ENCODE measurements at regions not wholly inside any gene's neighbourhood (a gene's known extent, or its start where the extent isn't known, plus 50 kb on each side); places are given as distances from the start of the nearest gene placed in this dataset.
"Not testable (repeated sequence)": the region's sequence is repeated elsewhere in the genome, so short reads cannot be mapped to it uniquely, and the experiment has no call there.

DNA sequence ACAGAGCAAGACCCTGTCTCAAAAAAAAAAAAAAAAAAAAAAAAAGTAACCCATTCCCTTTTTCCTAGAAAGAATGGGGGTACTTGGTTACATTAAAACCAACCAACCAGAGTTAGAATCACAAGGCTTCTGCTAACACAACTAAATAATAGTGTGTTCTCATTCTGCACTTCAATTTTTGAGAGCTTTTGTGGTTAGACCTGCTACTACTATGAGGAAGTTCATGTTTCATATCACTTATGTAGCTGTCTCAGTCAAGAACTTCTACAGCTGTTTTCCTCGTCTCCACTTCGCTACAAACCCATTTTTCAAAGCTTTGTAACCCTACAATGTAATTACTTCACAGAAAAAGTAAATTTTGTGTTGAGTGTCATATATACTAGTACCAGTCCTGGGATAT is 58.3 kb downstream of the PDHA2 start:
- no peak for DNase-seq

GRCh38 chr4:95909211-95909610 is 69.3 kb downstream of the PDHA2 start:
- no peak for DNase-seq

DNA sequence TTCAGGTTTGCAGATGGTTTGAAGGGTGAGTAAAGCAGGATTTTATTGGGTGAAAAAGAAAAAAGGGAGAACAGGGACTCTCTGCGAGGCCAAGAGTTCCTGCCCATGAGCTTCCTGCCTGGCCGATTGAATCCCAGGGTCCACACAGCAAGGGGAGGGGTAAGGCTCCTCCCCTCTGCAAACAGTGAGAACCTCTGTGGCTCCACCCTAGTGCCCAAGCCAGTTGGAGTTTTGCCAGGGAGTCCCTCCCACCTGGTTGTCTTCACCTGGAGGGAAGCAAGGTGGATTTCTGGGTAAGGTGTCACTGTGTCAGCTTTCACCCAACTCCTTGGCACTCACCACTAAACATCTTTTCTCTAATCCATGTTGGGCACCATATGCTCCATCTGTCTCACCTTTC is 70.9 kb downstream of the PDHA2 start:
- DNase-seq, result no peak

DNA sequence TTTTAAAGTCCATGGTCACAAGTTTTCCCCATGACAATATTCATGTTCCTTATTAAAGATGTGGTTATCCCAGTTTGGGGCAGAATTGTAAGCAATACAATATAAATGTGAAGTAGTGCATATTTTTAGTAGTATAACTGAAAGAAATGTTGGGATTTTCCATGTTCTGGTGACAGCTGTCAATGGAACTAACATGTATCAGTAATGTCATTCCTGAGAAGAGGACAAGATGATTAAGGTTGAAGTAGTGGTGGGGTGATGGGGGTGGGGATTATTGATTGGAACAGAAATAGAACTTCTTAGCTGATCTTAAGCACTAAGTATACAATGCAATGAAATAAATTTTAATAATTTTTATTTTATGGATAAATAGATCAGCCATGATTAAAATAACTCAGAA is 81.6 kb downstream of the PDHA2 start:
- DNase-seq, result no peak

GRCh38 chr4:95929448-95930064 is 89.7 kb downstream of the PDHA2 start:
- no peak for DNase-seq

DNA sequence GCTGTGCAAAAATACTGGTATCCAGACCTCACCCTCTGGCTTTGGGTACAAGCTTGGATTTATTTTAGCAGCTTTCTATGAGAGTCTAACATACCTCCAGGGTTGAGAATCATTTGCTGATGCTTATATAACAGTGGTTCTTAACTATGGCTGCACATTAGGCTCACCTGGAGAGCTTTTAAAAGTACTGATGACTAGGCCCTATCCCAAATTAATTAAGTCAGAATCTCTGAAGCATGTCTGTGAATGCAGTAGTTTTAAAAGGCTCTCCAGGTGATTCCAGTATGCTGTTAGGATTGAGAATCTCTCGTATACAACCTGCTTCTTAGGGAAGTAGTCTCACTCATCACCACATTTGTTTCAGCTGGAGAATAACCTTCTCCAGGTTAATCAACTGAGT is 99.2 kb downstream of the PDHA2 start:
- DNase-seq, result no peak

GRCh38 chr4:95949136-95949765 is 109.4 kb downstream of the PDHA2 start:
- DNase-seq, result no peak

- no peak for DNase-seq
Observed at GRCh38 chr4:95949808-95950207, 109.9 kb downstream of the PDHA2 start.

- DNase-seq, result not testable (repeated sequence)
Observed at GRCh38 chr4:95952538-95952937, 112.6 kb downstream of the PDHA2 start.

DNA sequence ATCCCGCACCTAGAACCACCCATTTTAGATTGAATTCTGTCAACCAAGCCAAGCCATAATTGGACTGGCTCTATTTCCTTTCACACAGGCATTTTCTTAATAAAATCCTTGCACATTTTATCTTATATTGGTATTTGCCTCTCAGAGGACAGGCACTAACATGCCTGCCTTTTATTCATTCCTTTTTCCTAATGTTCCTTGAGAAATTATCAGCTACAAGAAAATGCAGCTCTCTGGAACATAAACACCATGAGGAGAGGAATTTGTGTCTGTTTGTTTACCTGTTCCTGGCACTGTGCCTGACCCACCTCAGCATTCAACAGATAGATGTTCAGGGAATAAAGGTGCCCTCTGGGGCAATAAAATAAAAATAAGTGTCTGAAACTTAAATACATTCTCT is 116.2 kb downstream of the PDHA2 start:
- no peak for DNase-seq

GRCh38 chr4:95957054-95957453 is 117.2 kb downstream of the PDHA2 start:
- DNase-seq, result no peak

DNA sequence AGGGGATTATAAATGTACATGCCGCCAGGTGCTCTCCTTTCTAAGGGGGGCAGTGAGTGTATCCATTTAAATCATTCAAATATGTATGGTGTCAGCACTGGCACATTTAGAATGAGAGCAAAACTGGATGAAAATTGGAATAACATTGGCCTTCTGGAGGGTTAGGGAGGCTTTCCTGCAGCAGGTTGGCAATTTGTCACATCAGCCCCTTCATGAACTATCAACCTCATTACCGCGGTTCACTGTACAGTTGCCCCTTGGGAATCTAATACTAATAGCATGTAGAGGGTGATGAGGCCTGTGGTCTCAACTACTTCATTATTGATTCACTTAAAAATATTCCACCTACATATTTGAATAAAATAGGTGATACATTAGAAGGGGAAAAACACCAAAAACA is 117.9 kb downstream of the PDHA2 start:
- no peak for DNase-seq

- no peak for DNase-seq
Observed at GRCh38 chr4:95959182-95959581, 119.3 kb downstream of the PDHA2 start.

GRCh38 chr4:95959633-95960032 is 119.7 kb downstream of the PDHA2 start:
- no peak for DNase-seq

DNA sequence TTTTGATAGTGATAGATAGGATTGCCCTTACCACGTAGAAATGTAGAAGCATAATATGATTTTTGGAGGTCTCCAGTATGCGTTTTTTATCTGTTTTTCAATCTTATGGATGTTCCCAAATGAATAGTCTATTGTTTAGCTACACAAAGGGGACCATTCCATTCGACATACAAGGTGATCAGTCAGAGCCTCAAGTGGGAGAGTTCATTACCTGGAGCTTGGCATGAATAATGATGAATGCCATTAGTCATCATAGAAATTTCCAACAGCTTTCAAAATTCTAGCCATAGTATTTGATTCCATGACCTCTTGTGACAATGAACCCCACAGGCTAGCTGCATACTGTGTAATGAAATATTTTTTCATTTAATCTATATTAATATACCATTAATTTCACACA is 123.6 kb downstream of the PDHA2 start:
- DNase-seq, result no peak

GRCh38 chr4:95979961-95980876 is 140.3 kb downstream of the PDHA2 start:
- DNase-seq, result no peak

- DNase-seq, result no peak
Observed at GRCh38 chr4:95980877-95981360, 141.0 kb downstream of the PDHA2 start.

GRCh38 chr4:95981591-95981990 is 141.7 kb downstream of the PDHA2 start:
- DNase-seq, result no peak

DNA sequence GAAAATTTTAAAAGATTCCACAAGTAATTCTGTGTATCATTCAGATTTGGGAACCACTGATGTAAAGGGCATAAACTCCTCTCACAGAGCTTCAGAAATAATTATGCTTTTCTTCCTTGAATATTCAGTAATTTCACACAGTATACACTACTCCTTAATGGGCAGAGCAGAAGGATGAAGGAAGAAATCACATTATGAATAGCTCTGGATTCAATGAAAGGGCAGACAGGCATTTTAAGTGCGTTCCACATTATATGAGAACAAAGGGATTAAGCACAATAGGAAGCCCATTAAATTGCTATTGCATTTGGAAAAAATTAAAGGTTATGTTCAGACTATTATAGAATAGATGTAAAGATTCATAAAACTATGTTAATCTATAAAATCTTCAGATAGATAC is 142.6 kb downstream of the PDHA2 start:
- DNase-seq, result no peak

DNA sequence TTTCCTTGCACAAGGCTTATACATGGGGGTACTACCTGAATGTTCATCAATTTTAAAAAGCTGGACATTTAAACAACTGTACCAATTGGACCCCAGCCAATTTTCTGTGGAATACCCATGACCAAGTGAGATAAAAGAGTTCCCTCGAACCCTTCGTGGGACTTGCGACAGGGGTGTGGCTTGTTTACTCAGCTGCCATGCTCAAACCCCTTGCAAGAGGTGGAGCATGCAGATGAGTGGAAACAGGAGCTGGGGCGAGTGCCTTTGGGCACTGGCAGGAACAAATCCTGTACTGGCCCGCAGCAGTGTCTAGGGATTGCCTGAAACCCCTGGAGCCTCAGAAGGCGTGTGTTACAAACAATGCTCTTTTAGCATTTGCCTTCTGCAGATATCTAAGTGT is 144.2 kb downstream of the PDHA2 start:
- peak; percentile 18 for DNase-seq

DNA sequence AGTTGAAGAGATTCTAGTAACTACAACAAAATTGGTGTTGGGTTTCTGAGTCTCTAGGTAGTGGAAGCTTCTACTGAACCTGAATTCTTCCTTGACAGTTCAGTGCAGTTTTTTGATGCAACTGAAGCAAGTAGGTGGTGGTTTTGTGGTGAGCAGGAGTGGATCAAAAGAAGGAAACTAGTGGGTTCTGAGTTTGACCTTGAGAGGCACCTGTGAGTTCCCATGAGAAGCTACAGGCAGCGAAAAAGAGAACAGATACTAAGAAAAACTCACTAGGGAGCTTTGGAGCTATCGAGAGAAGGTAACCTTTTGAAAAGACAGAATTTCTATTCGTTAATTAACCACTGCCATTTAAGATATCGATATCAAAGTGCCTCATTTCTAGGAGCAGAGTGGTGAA is 145.2 kb downstream of the PDHA2 start:
- DNase-seq, result no peak

DNA sequence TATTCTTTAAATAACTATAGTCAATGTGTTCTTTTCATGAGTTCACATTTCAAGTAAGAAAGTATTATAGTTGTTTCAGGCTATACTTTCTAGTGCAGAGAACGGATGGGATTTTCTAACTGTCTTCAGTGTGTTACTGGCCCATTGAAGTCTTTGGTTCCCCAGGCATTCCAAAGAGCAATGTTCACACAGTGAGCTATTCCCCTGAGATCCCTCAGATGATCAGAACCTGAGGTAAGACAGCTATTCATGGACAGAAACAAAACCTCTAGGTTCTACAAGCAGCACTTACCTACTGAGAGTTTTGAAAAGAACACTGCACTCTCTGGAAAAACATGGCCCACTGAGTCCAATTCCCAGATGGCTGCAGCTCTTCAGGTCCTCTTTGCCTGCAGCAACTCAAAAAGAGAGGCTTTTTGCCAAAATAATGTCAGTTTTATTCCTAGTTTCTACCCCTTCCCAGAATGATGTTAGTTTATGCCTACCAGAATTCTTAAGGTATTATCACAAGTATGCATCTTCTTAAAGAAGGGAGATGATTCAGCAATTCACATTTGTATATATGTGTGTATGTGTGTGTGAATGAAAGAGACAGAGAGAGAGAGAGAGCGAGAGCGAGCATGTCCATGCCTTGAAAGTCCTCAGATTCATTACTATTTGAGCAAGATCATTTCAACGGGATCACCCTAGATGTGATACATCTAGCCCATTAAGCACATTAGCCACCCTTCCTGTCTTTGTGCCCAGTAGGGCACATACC is 146.1 kb downstream of the PDHA2 start:
- DNase-seq, result no peak

DNA sequence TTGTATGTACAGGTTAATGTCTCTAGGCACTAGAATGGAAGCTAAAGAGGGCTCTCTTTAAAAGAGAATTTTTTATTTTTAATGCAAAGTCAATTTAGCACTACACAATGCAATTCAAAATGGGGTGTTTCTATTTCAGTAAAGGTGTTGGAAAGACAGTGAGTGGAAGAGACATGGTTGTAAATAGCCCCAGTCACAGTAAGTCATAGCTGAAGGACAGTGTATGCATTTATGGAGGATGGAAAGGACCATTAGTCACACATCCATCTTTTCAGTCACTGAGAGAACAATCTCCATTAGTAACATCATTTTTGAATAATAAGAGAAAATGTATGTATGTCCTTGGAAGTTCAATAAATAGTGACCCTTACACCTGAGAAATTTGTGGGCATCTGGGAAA is 148.0 kb downstream of the PDHA2 start:
- no peak for DNase-seq
